A549 (cell line): ENCODE measurements at regions not wholly inside any gene's neighbourhood (a gene's known extent, or its start where the extent isn't known, plus 50 kb on each side); places are given as distances from the start of the nearest gene placed in this dataset.

ENCODE experiments used
- CEBPB ChIP-seq, 2 experiments: fragments of >200 bp in 1 of 2; sonication (Bioruptor Twin) in 1 of 2; formaldehyde crosslinking in 1 of 2; IDR thresholded peaks; 2 replicates each; pipeline ENCODE4 v1.6.1; 2012 to 2016
- CHD4 ChIP-seq: fragments of 200-600 bp; sonication (generic); IDR thresholded peaks from 2 replicates; pipeline ENCODE4 v1.6.1; 2016; ENCODE audit warnings: antibody characterized with exemption, mild to moderate bottlenecking, borderline replicate concordance
- EP300 ChIP-seq, 2 experiments: fragments of >200 bp; sonication (Bioruptor Twin); formaldehyde crosslinking; IDR thresholded peaks; 2 replicates in 1 of 2; 3 replicates in 1 of 2; pipeline ENCODE4 v1.6.1; 2016 to 2017
- MAZ ChIP-seq: fragments of 150-350 bp; IDR thresholded peaks from 2 replicates; pipeline ENCODE4 v1.6.1; 2014; ENCODE audit warnings: antibody characterized with exemption, low read depth, low read length, borderline replicate concordance
- MYC ChIP-seq: IDR thresholded peaks from 2 replicates; pipeline ENCODE4 v1.6.1; 2012; ENCODE audit warnings: mild to moderate bottlenecking, inconsistent platforms, low read length, improper control_type of control experiment, borderline replicate concordance
- NR3C1 ChIP-seq: fragments of >200 bp; sonication (Bioruptor Twin); formaldehyde crosslinking; IDR thresholded peaks from 3 replicates; pipeline ENCODE4 v1.6.1; 2017
- PBX3 ChIP-seq: IDR thresholded peaks from 2 replicates; pipeline ENCODE4 v1.6.1; 2012
- POLR2A ChIP-seq: IDR thresholded peaks from 2 replicates; pipeline ENCODE4 v1.6.1; 2012; ENCODE audit warnings: mild to moderate bottlenecking, low read length
- RAD21 ChIP-seq, 2 experiments: fragments of >200 bp in 1 of 2; sonication (Bioruptor Twin) in 1 of 2; formaldehyde crosslinking in 1 of 2; IDR thresholded peaks in 1 of 2; conservative IDR thresholded peaks in 1 of 2; 2 replicates in 1 of 2; 3 replicates in 1 of 2; pipeline ENCODE4 v1.6.1; 2012 to 2018; ENCODE audit warnings: inconsistent platforms in 1 of 2
- RCOR1 ChIP-seq: fragments of 150-350 bp; IDR thresholded peaks from 2 replicates; pipeline ENCODE4 v1.6.1; 2014; ENCODE audit warnings: antibody characterized with exemption, low read length, low read depth
- SMC3 ChIP-seq: fragments of >200 bp; sonication (Bioruptor Twin); formaldehyde crosslinking; IDR thresholded peaks from 3 replicates; pipeline ENCODE4 v1.6.1; 2018; ENCODE audit warnings: inconsistent platforms
- TF ChIP-seq, protein P1 (sequence below): fragments of >200 bp; sonication (Bioruptor Twin); formaldehyde crosslinking; IDR thresholded peaks from 3 replicates; pipeline ENCODE4 v1.5.1; 2016

- TF ChIP-seq RAD21 (conservative IDR thresholded peaks at IDR 0.05 in 1 of 2, IDR thresholded peaks at IDR 0.05 in 1 of 2) (no peak), EP300 (IDR thresholded peaks at IDR 0.05) (no peak), NR3C1 (no peak), SMC3 (no peak), MYC (no peak), CHD4 (no peak), CEBPB (IDR thresholded peaks at IDR 0.05) (no peak), PBX3 (no peak), MAZ (no peak), RCOR1 (no peak), POLR2A (no peak)
- TF ChIP-seq, protein P1, sequence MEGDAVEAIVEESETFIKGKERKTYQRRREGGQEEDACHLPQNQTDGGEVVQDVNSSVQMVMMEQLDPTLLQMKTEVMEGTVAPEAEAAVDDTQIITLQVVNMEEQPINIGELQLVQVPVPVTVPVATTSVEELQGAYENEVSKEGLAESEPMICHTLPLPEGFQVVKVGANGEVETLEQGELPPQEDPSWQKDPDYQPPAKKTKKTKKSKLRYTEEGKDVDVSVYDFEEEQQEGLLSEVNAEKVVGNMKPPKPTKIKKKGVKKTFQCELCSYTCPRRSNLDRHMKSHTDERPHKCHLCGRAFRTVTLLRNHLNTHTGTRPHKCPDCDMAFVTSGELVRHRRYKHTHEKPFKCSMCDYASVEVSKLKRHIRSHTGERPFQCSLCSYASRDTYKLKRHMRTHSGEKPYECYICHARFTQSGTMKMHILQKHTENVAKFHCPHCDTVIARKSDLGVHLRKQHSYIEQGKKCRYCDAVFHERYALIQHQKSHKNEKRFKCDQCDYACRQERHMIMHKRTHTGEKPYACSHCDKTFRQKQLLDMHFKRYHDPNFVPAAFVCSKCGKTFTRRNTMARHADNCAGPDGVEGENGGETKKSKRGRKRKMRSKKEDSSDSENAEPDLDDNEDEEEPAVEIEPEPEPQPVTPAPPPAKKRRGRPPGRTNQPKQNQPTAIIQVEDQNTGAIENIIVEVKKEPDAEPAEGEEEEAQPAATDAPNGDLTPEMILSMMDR: no peak
These were observed 479.6 kb upstream of the EPHA6 start for GRCh38 chr3:96334779-96335178.
